ENCODE measurements at regions not wholly inside any gene's neighbourhood (a gene's known extent, or its start where the extent isn't known, plus 50 kb on each side); places are given as distances from the start of the nearest gene placed in this dataset.
"Not testable (repeated sequence)": the region's sequence is repeated elsewhere in the genome, so short reads cannot be mapped to it uniquely, and the experiment has no call there.

- no peak for DNase-seq
Observed at GRCh38 chr12:131530422-131530821, 180.5 kb upstream of the SFSWAP start.

DNA sequence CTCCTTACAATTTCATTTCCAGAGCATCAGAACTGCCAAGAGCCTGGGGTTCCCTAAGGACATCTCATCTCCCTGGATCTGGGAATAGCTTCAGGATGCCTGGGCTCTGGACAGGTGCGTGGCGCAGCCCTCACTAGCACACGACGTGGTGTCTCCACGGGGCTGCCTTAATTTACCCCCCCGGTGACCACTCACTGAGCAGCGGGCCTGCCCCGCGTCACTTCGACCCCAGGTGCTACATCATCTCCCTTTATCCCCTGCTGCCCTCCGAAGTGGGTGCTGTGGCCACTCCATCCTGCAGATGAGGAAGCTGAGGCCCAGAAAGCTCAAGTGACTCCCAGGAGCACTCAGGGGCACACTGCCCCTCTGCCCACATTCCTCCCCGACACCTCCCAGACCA is 177.8 kb upstream of the SFSWAP start:
- no peak for DNase-seq

DNA sequence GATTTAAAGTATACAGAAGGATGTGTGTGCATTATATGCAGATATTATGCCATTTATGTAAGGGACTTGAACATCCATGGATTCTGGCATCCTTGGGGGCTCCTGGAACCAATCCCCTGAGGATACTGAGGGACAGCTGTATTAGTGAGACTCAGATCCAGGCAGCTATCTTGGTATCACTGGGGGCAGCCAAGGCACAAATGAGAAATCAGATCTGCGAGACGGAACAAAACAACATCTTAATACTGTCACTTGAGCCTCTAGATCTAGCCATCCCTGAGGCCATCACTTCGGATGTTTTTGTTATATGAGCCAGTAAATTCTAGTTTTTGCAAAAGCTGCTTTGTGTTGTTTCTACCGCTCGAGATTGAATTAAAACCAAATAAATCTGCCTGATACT is 175.1 kb upstream of the SFSWAP start:
- no peak for DNase-seq

GRCh38 chr12:131536337-131536736 is 174.6 kb upstream of the SFSWAP start:
- no peak for DNase-seq

DNA sequence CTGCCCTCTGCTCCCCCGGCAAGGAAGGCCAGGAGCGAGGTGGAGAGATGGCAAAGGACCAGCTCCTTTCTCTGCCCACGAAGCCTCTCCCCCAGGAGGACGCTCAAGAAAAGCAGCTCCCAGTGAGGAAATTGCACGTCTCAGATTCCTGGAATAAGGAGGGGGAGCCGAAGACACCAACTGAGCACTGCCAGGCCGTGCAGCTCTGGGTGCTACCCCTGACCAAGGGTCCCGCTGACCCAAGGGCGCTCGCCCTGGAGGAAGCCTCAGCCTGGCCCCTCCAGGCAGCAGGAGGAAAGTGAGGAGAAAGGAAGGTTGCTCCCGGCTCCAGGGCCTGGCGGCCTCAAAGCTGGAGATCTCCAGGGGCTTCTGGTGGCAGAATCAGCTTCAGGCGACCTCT is 174.1 kb upstream of the SFSWAP start:
- DNase-seq: no peak

DNA sequence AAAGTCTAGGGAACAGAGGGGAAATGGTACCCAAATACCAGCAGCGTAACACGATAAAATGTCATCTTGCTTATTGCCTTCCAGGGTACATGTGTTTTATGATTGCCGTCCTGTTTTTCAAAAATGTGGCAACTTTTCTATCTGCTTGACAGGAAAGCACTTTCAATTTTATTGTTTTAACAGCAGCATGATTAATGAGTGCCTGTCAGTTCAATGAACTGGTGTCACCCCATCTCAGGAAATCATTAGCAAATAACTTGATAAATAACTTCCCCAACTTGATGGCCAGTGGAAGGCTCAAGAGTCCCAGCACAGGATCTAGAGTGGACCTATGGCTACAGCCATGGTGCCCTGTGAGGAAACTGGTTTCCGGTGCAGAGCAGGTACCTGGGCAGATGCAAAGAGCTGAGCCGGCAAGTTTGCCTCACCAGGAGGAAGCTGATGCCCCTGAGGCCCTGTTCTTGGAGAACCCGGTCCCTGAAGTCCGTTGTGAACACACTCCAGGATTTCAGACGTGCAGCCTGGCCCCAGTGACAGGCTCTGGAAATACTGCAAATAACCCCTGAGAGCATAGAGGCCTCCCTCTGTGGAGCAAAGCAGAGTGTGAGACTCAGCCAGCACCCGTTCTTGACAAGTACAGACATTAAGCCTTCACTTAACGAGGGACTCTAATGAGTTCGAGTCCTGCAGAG is 173.5 kb upstream of the SFSWAP start:
- DNase-seq: no peak

DNA sequence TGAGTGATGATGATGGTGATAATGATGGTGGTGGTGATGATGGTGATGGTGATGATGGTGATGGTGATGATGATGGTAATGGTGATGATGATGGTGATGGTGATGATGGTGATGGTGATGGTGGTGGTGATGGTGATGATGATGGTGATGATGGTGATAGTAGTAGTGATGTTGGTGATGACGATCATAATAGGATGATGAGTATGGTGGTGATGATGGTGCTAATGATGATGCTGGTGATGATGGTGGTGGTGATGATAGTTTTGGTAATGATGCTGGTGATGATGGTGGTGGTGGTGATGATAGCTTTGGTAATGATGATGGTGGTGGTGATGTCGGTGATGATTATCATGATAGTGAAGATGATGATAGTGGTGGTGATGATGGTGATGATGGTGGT is 171.5 kb upstream of the SFSWAP start:
- no peak for DNase-seq

- DNase-seq: no peak
Observed at GRCh38 chr12:131540138-131540623, 170.7 kb upstream of the SFSWAP start.

- not testable (repeated sequence) for DNase-seq
Observed at GRCh38 chr12:131541512-131541911, 169.4 kb upstream of the SFSWAP start.

- DNase-seq: no peak
Observed at GRCh38 chr12:131542351-131542750, 168.5 kb upstream of the SFSWAP start.

DNA sequence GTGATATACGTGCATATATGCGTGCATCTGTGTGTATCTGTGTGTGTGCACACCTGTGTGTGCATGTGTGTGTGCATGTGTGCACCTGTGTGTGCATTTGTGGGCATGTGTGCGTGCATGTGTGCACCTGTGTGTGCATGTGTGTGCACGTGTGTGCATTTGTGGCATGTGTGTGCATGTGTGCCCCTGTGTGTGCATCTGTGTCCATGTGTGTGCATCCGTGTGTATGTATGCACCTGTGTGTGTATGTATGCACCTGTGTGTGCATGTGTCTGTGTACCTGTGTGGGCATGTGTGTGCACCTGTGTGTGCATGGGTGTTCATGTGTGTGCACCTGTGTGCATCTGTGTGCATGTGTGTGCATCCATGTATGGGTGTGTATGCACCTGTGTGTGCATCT is 167.8 kb upstream of the SFSWAP start:
- no peak for DNase-seq

DNA sequence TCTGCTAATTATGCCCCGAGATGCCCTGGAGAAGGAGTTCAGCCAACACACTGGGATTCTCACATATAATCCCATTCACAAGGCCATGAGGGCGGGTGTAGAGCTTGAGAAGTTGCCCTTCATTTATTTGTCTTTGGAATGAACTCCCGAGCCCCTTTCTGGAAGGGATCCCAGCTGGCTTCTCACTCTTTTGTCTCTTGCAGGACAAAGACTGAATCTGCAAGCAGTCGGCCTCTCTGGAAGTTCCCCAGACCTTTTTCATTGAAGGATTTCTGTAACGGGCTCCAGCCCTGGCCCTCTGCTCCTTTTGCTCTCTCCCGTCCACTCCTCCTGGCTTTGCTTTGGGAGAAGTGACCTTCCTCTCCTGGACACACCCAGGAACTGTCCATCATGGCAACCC is 163.3 kb upstream of the SFSWAP start:
- DNase-seq: no peak

DNA sequence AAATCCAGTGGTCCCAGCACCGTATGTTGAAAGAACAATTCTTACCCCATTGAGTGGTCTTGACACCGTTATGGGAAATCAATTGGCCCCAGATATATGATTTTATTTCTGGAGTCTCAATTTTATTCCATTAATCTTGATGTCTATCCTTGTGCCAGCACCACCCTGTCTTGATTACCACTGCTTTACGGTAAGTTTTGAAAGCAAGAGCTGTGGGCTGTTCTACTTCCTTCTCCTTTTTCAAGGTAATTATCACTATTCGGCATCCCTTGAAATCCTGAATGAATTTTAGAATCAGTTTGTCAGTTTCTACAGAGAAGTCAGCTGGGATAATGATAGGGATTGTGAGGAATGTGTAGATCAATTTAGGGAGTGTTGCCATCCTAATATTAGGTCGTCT is 160.8 kb upstream of the SFSWAP start:
- no peak for DNase-seq

- DNase-seq: no peak
Observed at GRCh38 chr12:131551675-131552491, 159.0 kb upstream of the SFSWAP start.

GRCh38 chr12:131552492-131552863 is 158.4 kb upstream of the SFSWAP start:
- no peak for DNase-seq

- DNase-seq: no peak
Observed at GRCh38 chr12:131553096-131553777, 157.7 kb upstream of the SFSWAP start.

DNA sequence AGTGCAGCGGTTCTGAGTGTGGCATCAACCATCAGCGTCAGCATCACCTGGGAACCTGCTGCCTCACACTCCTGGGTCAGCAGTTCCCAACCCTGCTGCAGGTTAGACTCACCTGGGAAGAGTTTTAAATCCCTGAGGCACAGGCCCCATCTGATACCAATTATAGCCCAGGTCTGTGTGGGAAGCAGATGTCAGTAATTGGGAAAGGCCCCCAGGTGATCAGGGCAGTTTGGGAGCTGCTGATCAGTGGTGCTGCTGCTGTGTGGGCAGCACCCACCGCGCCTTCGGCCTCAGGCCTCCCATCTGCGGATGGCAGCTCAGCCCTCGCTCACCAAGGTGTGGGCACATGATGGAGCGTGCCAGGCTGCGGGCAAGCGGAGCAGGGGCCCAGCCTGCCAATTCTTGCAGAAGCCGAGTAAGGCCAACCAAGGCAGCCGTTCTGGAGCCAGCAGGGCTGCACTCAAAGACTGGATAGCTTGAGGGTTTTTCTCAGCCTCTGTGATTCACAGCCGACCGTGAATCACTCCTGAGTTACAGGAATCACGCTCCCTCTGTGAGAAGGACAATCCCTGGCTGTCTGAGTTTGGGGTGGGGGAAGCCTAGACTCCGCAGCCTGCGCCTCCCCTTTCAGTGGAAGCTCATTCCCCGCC is 155.6 kb upstream of the SFSWAP start:
- DNase-seq: no peak

GRCh38 chr12:131555866-131556265 is 155.0 kb upstream of the SFSWAP start:
- no peak for DNase-seq

DNA sequence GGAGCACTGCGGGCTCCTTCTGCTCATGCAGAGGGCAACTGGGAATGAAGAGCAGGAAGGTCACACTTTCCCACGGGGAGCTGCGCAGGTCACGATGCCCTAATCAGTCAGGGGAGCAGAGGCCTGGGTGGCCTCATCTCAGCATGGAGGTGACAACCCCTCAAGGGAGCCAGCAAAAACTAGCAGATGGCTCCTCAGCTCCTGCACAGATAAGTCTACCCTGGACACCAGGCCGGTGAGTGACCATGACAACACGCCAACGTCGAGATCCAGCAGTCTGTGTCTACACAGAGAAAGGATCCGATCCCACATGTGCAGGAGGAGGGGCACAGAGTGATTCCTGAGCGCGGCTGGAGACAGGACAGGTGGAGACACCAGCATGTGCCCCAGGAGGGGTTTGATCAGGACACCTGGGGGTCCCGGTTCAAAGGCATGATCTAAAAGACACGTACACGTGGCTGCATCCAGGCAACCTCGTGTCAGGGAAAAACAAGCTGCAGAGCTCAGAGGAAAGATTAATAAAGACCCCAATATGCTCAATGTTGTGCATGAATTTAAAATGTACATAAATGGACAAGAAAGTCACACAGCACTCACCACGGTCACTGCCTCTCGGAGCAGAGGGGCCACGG is 153.7 kb upstream of the SFSWAP start:
- no peak for DNase-seq

GRCh38 chr12:131559517-131560516 is 151.1 kb upstream of the SFSWAP start:
- no peak for DNase-seq

GRCh38 chr12:131561051-131561450 is 149.8 kb upstream of the SFSWAP start:
- no peak for DNase-seq

Measured in left hindlimb (tissue), 1 donor.